Karpas-422 (cell line): ENCODE measurements at regions not wholly inside any gene's neighbourhood (a gene's known extent, or its start where the extent isn't known, plus 50 kb on each side); places are given as distances from the start of the nearest gene placed in this dataset.
"Not testable (repeated sequence)": the region's sequence is repeated elsewhere in the genome, so short reads cannot be mapped to it uniquely, and the experiment has no call there.

ENCODE experiments used
- DNase-seq: peaks from one replicate; pipeline ENCODE4 v3.0.0-alpha.2; 2015
- H2AFZ ChIP-seq: fragments of 200-600 bp; sonication (generic); 2 replicates; pipeline ENCODE4 v1.6.1; 2014; ENCODE audit warnings: antibody characterized with exemption, low read length, mixed read lengths
- H3K27ac ChIP-seq: fragments of 200-600 bp; sonication (generic); 2 replicates; pipeline ENCODE4 v1.5.1; 2014; ENCODE audit warnings: mild to moderate bottlenecking, low read length, moderate library complexity
- H3K27me3 ChIP-seq: fragments of 200-600 bp; sonication (generic); 2 replicates; pipeline ENCODE4 v1.6.1; 2014; ENCODE audit warnings: low read length, mixed read lengths
- H3K36me3 ChIP-seq: fragments of 200-600 bp; sonication (generic); 2 replicates; pipeline ENCODE4 v1.6.1; 2014; ENCODE audit warnings: low read length, mixed read lengths; ENCODE audit not compliant: insufficient read depth
- H3K4me1 ChIP-seq: fragments of 200-600 bp; sonication (generic); 2 replicates; pipeline ENCODE4 v1.6.1; 2014; ENCODE audit warnings: mild to moderate bottlenecking, low read length, mixed read lengths
- H3K4me2 ChIP-seq: fragments of 200-600 bp; sonication (generic); 2 replicates; pipeline ENCODE4 v1.6.1; 2014; ENCODE audit warnings: low read length, low read depth, mild to moderate bottlenecking; ENCODE audit not compliant: poor library complexity, severe bottlenecking
- H3K4me3 ChIP-seq: fragments of 200-600 bp; sonication (generic); 2 replicates; pipeline ENCODE4 v1.5.1; 2014; ENCODE audit warnings: mild to moderate bottlenecking, antibody characterized with exemption, low read length, mixed read lengths
- H3K79me2 ChIP-seq: fragments of 200-600 bp; sonication (generic); 2 replicates; pipeline ENCODE4 v1.6.1; 2014; ENCODE audit warnings: mild to moderate bottlenecking, low read length, mixed read lengths
- H3K9ac ChIP-seq: fragments of 200-600 bp; sonication (generic); 2 replicates; pipeline ENCODE4 v1.6.0; 2014; ENCODE audit warnings: low read length
- H3K9me2 ChIP-seq: fragments of 200-600 bp; sonication (generic), shearing (Covaris generic); replicated peaks from 2 replicates; pipeline ENCODE4 v1.6.0; 2014; ENCODE audit warnings: mild to moderate bottlenecking, low read length, moderate library complexity; ENCODE audit not compliant: insufficient read depth
- H3K9me3 ChIP-seq: fragments of 300-700, 200-600 bp; sonication (generic); 2 replicates; pipeline ENCODE4 v1.6.1; 2014; ENCODE audit warnings: low read length, mixed read lengths
- H4K20me1 ChIP-seq: fragments of 200-600 bp; sonication (generic); 2 replicates; pipeline ENCODE4 v1.6.1; 2014; ENCODE audit warnings: mild to moderate bottlenecking, antibody characterized with exemption, low read length, low read depth; ENCODE audit not compliant: insufficient read depth

DNA sequence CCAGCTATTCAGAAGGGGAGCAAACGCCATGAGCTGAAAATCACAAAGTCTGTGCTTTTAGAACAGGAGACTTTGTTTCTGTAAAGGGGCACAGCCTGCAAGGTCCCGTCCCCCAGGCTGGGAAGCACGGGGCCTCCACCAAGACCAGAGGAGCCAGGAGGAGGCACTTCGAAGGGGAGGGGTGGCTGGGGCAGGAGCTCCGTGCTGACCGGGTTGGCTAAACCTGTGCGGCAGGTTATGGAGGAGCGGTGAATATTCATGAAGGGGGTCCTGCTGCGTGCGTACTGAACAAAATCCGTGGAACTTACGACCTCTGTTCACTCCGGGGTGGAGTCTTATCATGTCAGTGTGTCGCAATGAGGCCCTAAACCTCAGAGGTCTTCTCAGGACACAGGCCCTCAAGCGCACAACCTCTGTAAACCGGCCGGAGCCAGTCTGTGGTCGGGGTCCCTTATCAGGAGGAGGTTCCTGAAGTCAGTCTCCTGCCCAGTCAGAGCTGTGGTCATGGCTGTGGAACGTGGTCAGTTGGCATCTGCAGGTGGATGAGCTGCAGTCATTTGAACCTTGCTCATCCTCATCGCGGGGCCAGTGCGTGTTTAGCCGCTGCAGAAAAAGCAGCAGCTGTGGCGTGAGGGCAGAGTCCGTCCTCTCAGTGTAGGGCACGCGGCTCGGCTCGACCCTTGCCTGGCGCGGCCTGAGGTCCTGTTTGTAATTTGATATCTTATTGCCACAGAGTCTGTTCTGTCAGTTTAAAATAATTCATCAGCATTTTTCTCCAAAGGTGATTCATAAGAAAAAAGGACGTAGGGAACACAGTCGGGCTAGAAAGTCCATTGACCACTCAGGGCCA, 5507.7 kb upstream of the TPTE start:
- not testable (repeated sequence) for H3K27me3 ChIP-seq, H2AFZ ChIP-seq, DNase-seq, H4K20me1 ChIP-seq, H3K27ac ChIP-seq, H3K9ac ChIP-seq, H3K9me3 ChIP-seq, H3K4me3 ChIP-seq, H3K9me2 ChIP-seq, H3K4me1 ChIP-seq, H3K36me3 ChIP-seq, H3K79me2 ChIP-seq, H3K4me2 ChIP-seq

DNA sequence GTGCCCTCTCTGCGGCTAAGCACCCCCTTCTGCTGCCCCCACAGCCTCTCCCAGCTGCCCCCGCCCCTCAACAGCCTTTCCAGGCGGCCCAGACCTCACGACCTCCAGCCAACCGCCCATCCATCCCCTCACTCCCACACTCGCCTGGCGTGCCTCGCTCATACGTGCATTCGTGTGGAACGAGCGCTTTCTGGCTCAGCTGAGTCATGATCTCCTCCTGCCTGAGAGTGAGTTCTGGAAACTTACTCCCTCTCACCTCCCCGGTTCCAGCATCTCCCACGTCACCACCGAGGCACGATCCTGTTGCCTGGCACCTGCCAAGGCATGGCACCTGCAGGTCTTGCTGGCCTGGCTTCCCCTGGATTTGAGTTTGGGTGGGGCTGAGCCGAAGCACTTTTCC, 5506.2 kb upstream of the TPTE start:
- H3K9me3 ChIP-seq, H3K9ac ChIP-seq, H3K4me2 ChIP-seq, H3K36me3 ChIP-seq, H4K20me1 ChIP-seq, H2AFZ ChIP-seq, H3K4me1 ChIP-seq, H3K27ac ChIP-seq, H3K27me3 ChIP-seq, DNase-seq, H3K9me2 ChIP-seq, H3K79me2 ChIP-seq, H3K4me3 ChIP-seq: not testable (repeated sequence)

DNA sequence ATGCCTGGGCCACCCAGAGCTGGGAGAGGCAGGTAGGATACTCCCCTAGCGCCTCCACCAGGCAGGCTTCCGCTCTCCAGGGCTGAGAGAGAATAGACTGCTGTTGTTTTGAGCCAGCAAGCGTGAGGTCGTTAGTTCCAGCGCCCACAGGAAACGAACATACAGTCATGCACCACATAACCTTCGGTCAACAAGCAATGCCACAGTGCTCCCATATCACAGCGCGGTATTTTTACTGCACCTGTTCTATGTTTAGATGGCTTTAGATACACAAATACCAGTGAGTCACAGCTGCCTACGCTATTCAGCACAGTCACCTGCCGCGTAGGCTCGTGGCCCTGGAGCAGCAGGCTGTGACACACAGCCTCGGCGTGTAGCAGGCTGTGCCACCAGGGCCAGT, 5502.3 kb upstream of the TPTE start:
- H3K9me2 ChIP-seq, H3K4me3 ChIP-seq, H3K4me1 ChIP-seq, H3K4me2 ChIP-seq, H3K36me3 ChIP-seq, DNase-seq, H3K9me3 ChIP-seq, H3K27ac ChIP-seq, H2AFZ ChIP-seq, H3K79me2 ChIP-seq, H3K9ac ChIP-seq, H3K27me3 ChIP-seq, H4K20me1 ChIP-seq: not testable (repeated sequence)

DNA sequence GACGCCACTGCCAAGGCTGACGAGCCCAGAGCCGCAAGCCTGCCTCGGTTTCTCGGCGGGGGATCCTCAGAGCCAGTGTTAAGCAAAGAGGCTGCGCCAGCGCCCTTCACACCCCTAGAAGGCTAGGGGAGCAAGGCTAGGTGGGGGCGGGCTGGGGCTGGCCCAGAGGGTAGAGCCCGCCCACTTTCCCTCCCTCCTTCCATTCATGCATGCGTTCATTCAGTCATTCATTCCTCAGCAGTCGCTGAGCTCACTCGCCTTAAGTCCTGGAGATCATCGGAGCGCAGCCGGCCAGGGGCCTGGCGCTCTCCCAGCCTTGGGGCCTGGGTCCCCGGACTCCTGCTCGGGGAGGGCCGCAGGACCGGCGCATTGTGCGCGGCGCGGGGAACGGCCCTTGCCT, 5499.6 kb upstream of the TPTE start:
- not testable (repeated sequence) for H3K9me2 ChIP-seq, H3K9me3 ChIP-seq, H4K20me1 ChIP-seq, DNase-seq, H3K4me2 ChIP-seq, H3K79me2 ChIP-seq, H3K36me3 ChIP-seq, H3K4me3 ChIP-seq, H2AFZ ChIP-seq, H3K9ac ChIP-seq, H3K27me3 ChIP-seq, H3K4me1 ChIP-seq, H3K27ac ChIP-seq

- H3K9me2 ChIP-seq, H3K27me3 ChIP-seq, H2AFZ ChIP-seq, DNase-seq, H3K9me3 ChIP-seq, H3K4me1 ChIP-seq, H3K4me3 ChIP-seq, H3K79me2 ChIP-seq, H3K9ac ChIP-seq, H3K4me2 ChIP-seq, H4K20me1 ChIP-seq, H3K36me3 ChIP-seq, H3K27ac ChIP-seq: not testable (repeated sequence)
These were observed 5499.1 kb upstream of the TPTE start for GRCh38 chr21:5022254-5022653.

GRCh38 chr21:5022748-5023147, 5498.6 kb upstream of the TPTE start:
- H3K36me3 ChIP-seq, H3K9ac ChIP-seq, H3K9me3 ChIP-seq, H3K27me3 ChIP-seq, H3K27ac ChIP-seq, H3K9me2 ChIP-seq, H3K4me1 ChIP-seq, H3K4me2 ChIP-seq, H3K4me3 ChIP-seq, DNase-seq, H2AFZ ChIP-seq, H3K79me2 ChIP-seq, H4K20me1 ChIP-seq: not testable (repeated sequence)

DNA sequence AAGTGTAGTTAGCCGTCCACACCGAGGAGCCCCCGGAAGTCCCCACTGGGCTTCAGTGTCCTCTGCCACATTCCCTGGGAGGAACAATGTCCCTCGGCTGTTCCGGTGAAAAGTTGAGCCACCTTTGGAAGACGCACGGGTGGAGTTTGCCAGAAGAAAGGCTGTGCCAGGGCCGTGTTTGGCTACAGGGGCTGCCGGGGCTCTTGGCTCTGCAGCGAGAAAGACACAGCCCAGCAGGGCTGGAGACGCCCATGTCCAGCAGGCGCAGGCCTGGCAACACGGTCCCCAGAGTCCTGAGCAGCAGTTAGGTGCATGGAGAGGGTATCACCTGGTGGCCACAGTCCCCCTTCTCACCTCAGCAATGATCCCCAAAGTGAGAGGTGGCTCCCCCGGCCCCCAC, 5486.2 kb upstream of the TPTE start:
- H3K9me3 ChIP-seq, H3K9ac ChIP-seq, H2AFZ ChIP-seq, DNase-seq, H3K27me3 ChIP-seq, H4K20me1 ChIP-seq, H3K4me2 ChIP-seq, H3K4me3 ChIP-seq, H3K9me2 ChIP-seq, H3K27ac ChIP-seq, H3K36me3 ChIP-seq, H3K79me2 ChIP-seq, H3K4me1 ChIP-seq: not testable (repeated sequence)

DNA sequence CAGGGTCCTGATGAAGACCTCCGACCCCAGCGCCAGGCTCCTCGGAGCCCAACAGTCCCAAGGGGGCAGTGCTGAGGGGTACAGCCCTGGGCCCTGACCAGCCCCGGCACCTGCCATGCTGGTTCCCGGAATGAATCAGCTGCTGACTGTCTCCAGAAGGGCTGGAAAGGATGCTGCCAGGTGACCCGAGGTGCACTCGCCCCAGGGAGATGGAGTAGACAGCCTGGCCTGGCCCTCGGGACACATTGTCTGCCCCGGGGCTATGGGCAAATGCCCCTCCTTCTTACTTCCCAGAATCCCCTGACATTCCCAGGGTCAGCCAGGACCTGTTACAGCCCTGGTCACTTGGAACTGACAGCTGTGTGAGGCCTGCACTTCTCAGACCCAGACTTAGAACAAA, 5485.8 kb upstream of the TPTE start:
- not testable (repeated sequence) for H3K4me1 ChIP-seq, H3K27me3 ChIP-seq, H3K9me3 ChIP-seq, H2AFZ ChIP-seq, H3K79me2 ChIP-seq, DNase-seq, H3K36me3 ChIP-seq, H3K9ac ChIP-seq, H3K9me2 ChIP-seq, H3K4me3 ChIP-seq, H4K20me1 ChIP-seq, H3K4me2 ChIP-seq, H3K27ac ChIP-seq
